AG09319 (cell line): ENCODE measurements at regions not wholly inside any gene's neighbourhood (a gene's known extent, or its start where the extent isn't known, plus 50 kb on each side); places are given as distances from the start of the nearest gene placed in this dataset.

Experiments
- DNase-seq: peaks from one replicate; pipeline ENCODE4 v3.0.0-alpha.2; 2010; ENCODE audit warnings: low read depth; ENCODE audit errors: extremely low read depth
- TF ChIP-seq, protein P1 (sequence below): IDR thresholded peaks from 2 replicates; pipeline ENCODE4 v1.5.1; 2011; ENCODE audit warnings: low read depth, mild to moderate bottlenecking, inconsistent platforms, low read length, moderate library complexity

DNA sequence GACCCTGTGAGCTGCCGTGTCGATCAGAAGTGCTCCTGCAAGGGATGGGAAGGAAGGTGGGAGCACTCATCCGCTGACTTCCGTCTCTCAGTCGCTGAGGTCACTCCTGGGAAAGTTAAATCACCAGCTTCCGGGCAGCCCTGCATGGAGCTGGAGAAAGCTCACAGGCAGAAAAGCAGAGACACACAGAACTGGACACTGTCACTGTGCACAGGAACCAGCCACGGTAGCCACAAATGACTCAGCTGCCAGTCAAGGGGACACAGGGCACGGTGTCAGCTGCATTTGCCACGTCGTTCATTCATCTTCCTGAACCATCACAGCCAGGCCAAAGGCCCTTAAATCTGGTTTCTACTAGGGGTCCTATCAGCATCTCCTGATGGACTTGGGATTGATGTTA is 226.4 kb upstream of the PSMD7 start:
- TF ChIP-seq, protein P1, sequence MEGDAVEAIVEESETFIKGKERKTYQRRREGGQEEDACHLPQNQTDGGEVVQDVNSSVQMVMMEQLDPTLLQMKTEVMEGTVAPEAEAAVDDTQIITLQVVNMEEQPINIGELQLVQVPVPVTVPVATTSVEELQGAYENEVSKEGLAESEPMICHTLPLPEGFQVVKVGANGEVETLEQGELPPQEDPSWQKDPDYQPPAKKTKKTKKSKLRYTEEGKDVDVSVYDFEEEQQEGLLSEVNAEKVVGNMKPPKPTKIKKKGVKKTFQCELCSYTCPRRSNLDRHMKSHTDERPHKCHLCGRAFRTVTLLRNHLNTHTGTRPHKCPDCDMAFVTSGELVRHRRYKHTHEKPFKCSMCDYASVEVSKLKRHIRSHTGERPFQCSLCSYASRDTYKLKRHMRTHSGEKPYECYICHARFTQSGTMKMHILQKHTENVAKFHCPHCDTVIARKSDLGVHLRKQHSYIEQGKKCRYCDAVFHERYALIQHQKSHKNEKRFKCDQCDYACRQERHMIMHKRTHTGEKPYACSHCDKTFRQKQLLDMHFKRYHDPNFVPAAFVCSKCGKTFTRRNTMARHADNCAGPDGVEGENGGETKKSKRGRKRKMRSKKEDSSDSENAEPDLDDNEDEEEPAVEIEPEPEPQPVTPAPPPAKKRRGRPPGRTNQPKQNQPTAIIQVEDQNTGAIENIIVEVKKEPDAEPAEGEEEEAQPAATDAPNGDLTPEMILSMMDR, result no peak
- DNase-seq, result no peak

GRCh38 chr16:74064120-74064735 is 232.4 kb upstream of the PSMD7 start:
- DNase-seq, result no peak
- TF ChIP-seq, protein P1, result peak; percentile 31

DNA sequence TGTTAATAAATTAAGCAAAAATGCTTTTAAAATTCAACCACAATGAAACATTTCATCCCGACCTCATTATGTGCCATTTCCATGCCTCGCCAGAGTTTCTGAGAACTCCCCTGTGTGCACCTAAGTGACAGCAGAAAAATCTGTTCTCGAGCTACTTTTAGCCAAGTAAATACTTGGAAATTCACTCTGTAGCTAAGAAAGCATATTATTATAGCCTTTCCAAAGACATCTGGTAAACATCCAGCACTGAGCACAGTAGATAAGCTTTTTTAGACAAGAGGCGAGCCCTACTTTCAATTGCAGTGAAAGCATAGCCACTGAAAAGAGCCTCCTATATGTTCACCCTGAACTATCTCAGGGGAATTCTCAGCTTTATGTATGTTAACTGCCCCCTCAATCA is 242.8 kb upstream of the PSMD7 start:
- DNase-seq, result no peak
- TF ChIP-seq, protein P1, result no peak

- TF ChIP-seq, protein P1, result no peak
- DNase-seq, result no peak
Observed at GRCh38 chr16:74053312-74053711, 243.3 kb upstream of the PSMD7 start.

GRCh38 chr16:74052016-74052415 is 244.6 kb upstream of the PSMD7 start:
- no peak for DNase-seq
- TF ChIP-seq, protein P1, result no peak

GRCh38 chr16:74049027-74049426 is 247.6 kb upstream of the PSMD7 start:
- no peak for DNase-seq
- TF ChIP-seq, protein P1, result no peak

DNA sequence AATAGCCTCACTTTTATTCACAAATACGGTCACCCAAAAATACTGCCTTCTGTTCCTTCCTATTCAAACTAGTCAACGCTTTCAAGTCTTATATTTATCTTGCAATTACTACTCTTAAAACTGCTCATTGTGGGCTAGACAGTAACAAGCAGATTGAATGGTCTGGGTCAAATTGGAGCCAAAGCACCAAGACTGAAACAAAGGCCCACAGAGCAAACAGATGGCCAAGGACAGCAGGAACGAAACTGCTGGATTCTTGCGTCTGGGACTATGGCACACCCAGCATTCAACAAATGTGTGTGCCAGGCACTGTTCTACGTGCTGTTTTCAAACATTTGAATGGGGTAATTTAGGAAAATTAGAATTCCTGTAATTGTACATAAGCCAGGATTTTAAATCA is 250.1 kb upstream of the PSMD7 start:
- TF ChIP-seq, protein P1, result no peak
- DNase-seq, result no peak
